GM12892 (cell line): ENCODE measurements at regions not wholly inside any gene's neighbourhood (a gene's known extent, or its start where the extent isn't known, plus 50 kb on each side); places are given as distances from the start of the nearest gene placed in this dataset.

ENCODE experiments used
- POLR2A ChIP-seq: IDR thresholded peaks from 2 replicates; pipeline ENCODE4 v1.6.1; 2011; ENCODE audit warnings: low read depth, low read length, control low read depth
- POLR2AphosphoS5 ChIP-seq: IDR thresholded peaks from 2 replicates; pipeline ENCODE4 v1.6.1; 2011; ENCODE audit warnings: low read depth, low read length, control low read depth

DNA sequence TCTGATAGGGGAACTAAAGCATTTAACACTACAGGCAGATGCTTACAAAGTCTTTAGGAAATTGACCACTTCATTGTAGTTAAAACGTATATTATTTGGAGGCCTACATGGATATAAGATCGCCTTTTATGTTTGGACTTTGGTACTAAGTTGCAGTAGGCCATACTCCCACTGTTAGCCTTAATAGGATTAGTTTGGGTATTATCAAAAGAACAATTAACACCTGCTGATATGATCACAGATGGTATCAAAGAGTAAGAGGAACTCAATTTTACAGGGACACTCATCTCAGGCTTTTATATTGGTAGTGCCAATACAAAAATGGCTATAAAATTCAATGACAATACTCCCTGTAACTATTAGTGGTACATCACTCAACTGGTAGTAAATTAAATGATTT, 1183.0 kb downstream of the MAT2B start:
- TF ChIP-seq POLR2A, result no peak
- TF ChIP-seq POLR2AphosphoS5, result no peak
